Calu3 (cell line): ENCODE measurements at regions not wholly inside any gene's neighbourhood (a gene's known extent, or its start where the extent isn't known, plus 50 kb on each side); places are given as distances from the start of the nearest gene placed in this dataset.

ENCODE experiments used
- BruUV-seq: library from RNA; stranded (reverse); fragments of 400-500 nt; replicated peaks from 2 replicates; lab custom pipeline; 2021; lab: Mats Ljungman, UMichigan
- CTCF ChIA-PET: fragments of 300-600 bp; sonication (Branson Sonifier 250); formaldehyde crosslinking; loops from one replicate; lab custom pipeline; 2022; ENCODE audit warnings: antibody characterized with exemption; lab: Charles Lee
- DNase-seq: peaks from one replicate; pipeline ENCODE4 v3.0.0; 2022
- H3K27ac Mint-ChIP-seq: one replicate; pipeline ENCODE4 v1.8.0; 2022; ENCODE audit warnings: mixed read lengths; ENCODE audit not compliant: unreplicated experiment
- H3K27me3 Mint-ChIP-seq: one replicate; pipeline ENCODE4 v1.8.0; 2022; ENCODE audit warnings: mixed read lengths; ENCODE audit not compliant: unreplicated experiment
- H3K36me3 Mint-ChIP-seq: one replicate; pipeline ENCODE4 v1.8.0; 2022; ENCODE audit warnings: mild to moderate bottlenecking, moderate library complexity, mixed read lengths; ENCODE audit not compliant: insufficient read depth, unreplicated experiment
- H3K4me1 Mint-ChIP-seq: one replicate; pipeline ENCODE4 v1.8.0; 2022; ENCODE audit warnings: mild to moderate bottlenecking, low read depth, mixed read lengths; ENCODE audit not compliant: unreplicated experiment
- H3K4me3 Mint-ChIP-seq: one replicate; pipeline ENCODE4 v1.8.0; 2022; ENCODE audit warnings: mild to moderate bottlenecking, low read depth, moderate library complexity, mixed read lengths; ENCODE audit not compliant: unreplicated experiment
- H3K9me3 Mint-ChIP-seq: one replicate; pipeline ENCODE4 v1.8.0; 2022; ENCODE audit warnings: low read depth, mixed read lengths; ENCODE audit not compliant: unreplicated experiment
- CTCF ChIP-seq: fragments of 200-600 bp; IDR thresholded peaks from one replicate; pipeline ENCODE4 v1.8.0; 2022; ENCODE audit warnings: antibody characterized with exemption; ENCODE audit not compliant: unreplicated experiment
- intact Hi-C: fragments of 100-400 bp; cut with micrococcal nuclease; formaldehyde crosslinking; loops from one replicate; pipeline ENCODE4 v1.10.0; 2022; ENCODE audit not compliant: unreplicated experiment

- BruUV-seq = no TSS peak
- DNase-seq = no peak
- Mint-ChIP-seq H3K9me3 (no peaks in the 10 kb centered on the region), H3K27ac (no peak overlapping the region), H3K36me3 (no peaks in the 10 kb centered on the region), H3K4me3 (no peak overlapping the region), H3K27me3 (no peaks in the 10 kb centered on the region), H3K4me1 (no peaks in the 10 kb centered on the region)
- TF ChIP-seq CTCF = no peak
- intact Hi-C loops = loop anchor here (5.0 to 10.0 kb wide), 2 partner anchors 640 to 1673 kb away; no protein-coding TSS in a partner anchor
- CTCF ChIA-PET = no interaction called here
Measured at GRCh38 chr4:66687459-66687858, 857.8 kb downstream of the CENPC start.

- no TSS peak for BruUV-seq
- TF ChIP-seq CTCF = no peak
- intact Hi-C loops = loop anchor here (10.0 kb wide), 1 partner anchor 1667 kb away; no protein-coding TSS in a partner anchor
- Mint-ChIP-seq H3K27me3 (no peaks in the 10 kb centered on the region), H3K27ac (no peak overlapping the region), H3K36me3 (no peaks in the 10 kb centered on the region), H3K4me1 (no peaks in the 10 kb centered on the region), H3K9me3 (peaks cover 8% of the 10 kb centered on the region), H3K4me3 (no peak overlapping the region)
- DNase-seq = no peak
- CTCF ChIA-PET = no interaction called here
Measured at GRCh38 chr4:66681962-66682361, 863.3 kb downstream of the CENPC start.

- no peak for TF ChIP-seq CTCF
- Mint-ChIP-seq H3K27me3 (no peaks in the 10 kb centered on the region), H3K4me1 (no peaks in the 10 kb centered on the region), H3K4me3 (no peak overlapping the region), H3K27ac (no peak overlapping the region), H3K9me3 (no peaks in the 10 kb centered on the region), H3K36me3 (no peaks in the 10 kb centered on the region)
- no TSS peak for BruUV-seq
- CTCF ChIA-PET = no interaction called here
- intact Hi-C loops = no loop called here
- DNase-seq = no peak
Measured at GRCh38 chr4:66667249-66667648, 878.1 kb downstream of the CENPC start.

- CTCF ChIA-PET = no interaction called here
- TF ChIP-seq CTCF = no peak
- no peak for DNase-seq
- no TSS peak for BruUV-seq
- H3K36me3 Mint-ChIP-seq = no peaks in the 10 kb centered on the region
- no peaks in the 10 kb centered on the region for H3K4me1 Mint-ChIP-seq
- no peak overlapping the region for H3K27ac Mint-ChIP-seq
- no peaks in the 10 kb centered on the region for H3K9me3 Mint-ChIP-seq
- intact Hi-C loops = no loop called here
- H3K27me3 Mint-ChIP-seq = no peaks in the 10 kb centered on the region
- no peak overlapping the region for H3K4me3 Mint-ChIP-seq
Measured at GRCh38 chr4:66662620-66663019, 882.7 kb downstream of the CENPC start.
